Neural cell (in vitro differentiated cells): ENCODE measurements at regions not wholly inside any gene's neighbourhood (a gene's known extent, or its start where the extent isn't known, plus 50 kb on each side); places are given as distances from the start of the nearest gene placed in this dataset.

Source experiments
- H2AFZ ChIP-seq: fragments of 200-600, 300-800 bp; sonication (generic), shearing (Covaris generic); 2 replicates; pipeline ENCODE4 v1.6.0; 2014; ENCODE audit warnings: low read depth, mild to moderate bottlenecking, antibody characterized with exemption, low read length, moderate library complexity
- H3F3A ChIP-seq: fragments of 200-600 bp; shearing (Covaris generic); 2 replicates; pipeline ENCODE4 v1.6.1; 2016; ENCODE audit warnings: mild to moderate bottlenecking, moderate library complexity, mixed read lengths, antibody characterized with exemption, low read length; ENCODE audit not compliant: insufficient read depth, poor library complexity, severe bottlenecking
- H3K27ac ChIP-seq: fragments of 200-600, 300-800 bp; sonication (generic), shearing (Covaris generic); 2 replicates; pipeline ENCODE4 v1.5.1; 2014; ENCODE audit warnings: mild to moderate bottlenecking, low read length, moderate library complexity
- H3K27me3 ChIP-seq: fragments of 300-800, 200-600 bp; sonication (generic), shearing (Covaris generic); 2 replicates; pipeline ENCODE4 v1.6.0; 2014; ENCODE audit warnings: mild to moderate bottlenecking, low read depth, low read length, moderate library complexity; ENCODE audit not compliant: insufficient read depth
- H3K36me3 ChIP-seq: fragments of 300-800, 200-600 bp; sonication (generic), shearing (Covaris generic); 2 replicates; pipeline ENCODE4 v1.5.1; 2014; ENCODE audit warnings: mild to moderate bottlenecking, antibody characterized with exemption, low read length, moderate library complexity; ENCODE audit not compliant: insufficient read depth
- H3K4me2 ChIP-seq: fragments of 300-800, 200-600 bp; sonication (generic), shearing (Covaris generic); 2 replicates; pipeline ENCODE4 v1.6.0; 2014; ENCODE audit warnings: mild to moderate bottlenecking, low read length
- H3K4me3 ChIP-seq: fragments of 300-800, 200-600 bp; sonication (generic), shearing (Covaris generic); 2 replicates; pipeline ENCODE4 v1.5.1; 2014; ENCODE audit warnings: mild to moderate bottlenecking, low read length, moderate library complexity
- H3K79me2 ChIP-seq: fragments of 200-600 bp; shearing (Covaris generic); replicated peaks from 2 replicates; pipeline ENCODE4 v1.6.0; 2014; ENCODE audit warnings: mild to moderate bottlenecking, low read length, moderate library complexity; ENCODE audit not compliant: insufficient read depth
- H3K9ac ChIP-seq: fragments of 300-800, 200-600 bp; sonication (generic), shearing (Covaris generic); 2 replicates; pipeline ENCODE4 v1.6.1; 2016; ENCODE audit warnings: mild to moderate bottlenecking, low read length, mixed read lengths
- H3K9me2 ChIP-seq: fragments of 200-600 bp; shearing (Covaris generic); 2 replicates; pipeline ENCODE4 v1.6.1; 2016; ENCODE audit warnings: mild to moderate bottlenecking, low read length, mixed read lengths; ENCODE audit not compliant: insufficient read depth
- H3K9me3 ChIP-seq: fragments of 200-600, 300-800 bp; sonication (generic), shearing (Covaris generic); 2 replicates; pipeline ENCODE4 v1.6.1; 2016; ENCODE audit warnings: mild to moderate bottlenecking, mixed run types, low read length, moderate library complexity, mixed read lengths
- H4K20me1 ChIP-seq: fragments of 200-600 bp; shearing (Covaris generic); 2 replicates; pipeline ENCODE4 v1.6.1; 2016; ENCODE audit warnings: mild to moderate bottlenecking, mixed run types; ENCODE audit not compliant: insufficient read depth
- CTCF ChIP-seq: fragments of 450-650 bp; IDR thresholded peaks from 2 replicates; pipeline ENCODE4 v1.5.1; 2014; ENCODE audit warnings: antibody characterized with exemption, mild to moderate bottlenecking, moderate library complexity; ENCODE audit not compliant: poor library complexity, severe bottlenecking
- EP300 ChIP-seq: fragments of 450-650 bp; conservative IDR thresholded peaks from 2 replicates; pipeline ENCODE4 v1.6.1; 2014; ENCODE audit warnings: antibody characterized with exemption, mild to moderate bottlenecking, moderate library complexity; ENCODE audit not compliant: poor library complexity, severe bottlenecking
- EZH2 ChIP-seq: fragments of 200-600, 300-800 bp; shearing (Covaris generic), sonication (generic); IDR thresholded peaks from 2 replicates; pipeline ENCODE4 v1.6.1; 2014; ENCODE audit warnings: antibody characterized with exemption, low read length, borderline replicate concordance, mild to moderate bottlenecking; ENCODE audit not compliant: insufficient read depth, poor library complexity, severe bottlenecking
- MXI1 ChIP-seq: fragments of 450-650 bp; conservative IDR thresholded peaks from 2 replicates; pipeline ENCODE4 v1.6.1; 2014; ENCODE audit warnings: antibody characterized with exemption, mild to moderate bottlenecking; ENCODE audit not compliant: poor library complexity, severe bottlenecking
- POLR2AphosphoS5 ChIP-seq: IDR thresholded peaks from 2 replicates; pipeline ENCODE4 v1.6.1; 2012
- RAD21 ChIP-seq: fragments of 450-650 bp; conservative IDR thresholded peaks from 2 replicates; pipeline ENCODE4 v1.6.1; 2014; ENCODE audit warnings: antibody characterized with exemption, mild to moderate bottlenecking, moderate library complexity
- REST ChIP-seq: IDR thresholded peaks from 2 replicates; pipeline ENCODE4 v1.6.1; 2012; ENCODE audit warnings: borderline replicate concordance
- SMC3 ChIP-seq: fragments of 450-650 bp; conservative IDR thresholded peaks from 2 replicates; pipeline ENCODE4 v1.6.1; 2014; ENCODE audit warnings: antibody characterized with exemption, mild to moderate bottlenecking, moderate library complexity; ENCODE audit not compliant: poor library complexity
- TAF1 ChIP-seq: IDR thresholded peaks from 2 replicates; pipeline ENCODE4 v1.6.1; 2012; ENCODE audit warnings: low read depth

- H2AFZ ChIP-seq: no peak overlapping the region
- no peaks in the 10 kb centered on the region for H3K36me3 ChIP-seq
- H3K9me2 ChIP-seq: no peaks in the 10 kb centered on the region
- H3K4me3 ChIP-seq: no peak overlapping the region
- H3F3A ChIP-seq: no peaks in the 10 kb centered on the region
- TF ChIP-seq RAD21 (no peak), POLR2AphosphoS5 (no peak)
- H3K4me2 ChIP-seq: no peak overlapping the region
- no peak overlapping the region for H3K9ac ChIP-seq
- H3K27me3 ChIP-seq: no peaks in the 10 kb centered on the region
- no peaks in the 10 kb centered on the region for H3K9me3 ChIP-seq
- no peak overlapping the region for H3K27ac ChIP-seq
- no peaks in the 10 kb centered on the region for H4K20me1 ChIP-seq
- no peaks in the 10 kb centered on the region for H3K79me2 ChIP-seq
These were observed 221.6 kb downstream of the LTN1 start for GRCh38 chr21:28770867-28771661.

- H3K36me3 ChIP-seq: no peaks in the 10 kb centered on the region
- H3K27ac ChIP-seq: no peak overlapping the region
- H3K9me3 ChIP-seq: no peaks in the 10 kb centered on the region
- H3K4me2 ChIP-seq: no peak overlapping the region
- H2AFZ ChIP-seq: no peak overlapping the region
- H3K9ac ChIP-seq: no peak overlapping the region
- no peaks in the 10 kb centered on the region for H3K9me2 ChIP-seq
- TF ChIP-seq POLR2AphosphoS5: no peak
- H3F3A ChIP-seq: no peaks in the 10 kb centered on the region
- no peaks in the 10 kb centered on the region for H3K79me2 ChIP-seq
- no peaks in the 10 kb centered on the region for H3K27me3 ChIP-seq
- no peak overlapping the region for H3K4me3 ChIP-seq
- H4K20me1 ChIP-seq: no peaks in the 10 kb centered on the region
These were observed 223.0 kb downstream of the LTN1 start for GRCh38 chr21:28769683-28770082.

GRCh38 chr21:28768753-28769152 is 223.9 kb downstream of the LTN1 start:
- Histone ChIP-seq H3K4me2 (no peak overlapping the region), H3K9me3 (no peaks in the 10 kb centered on the region), H3K4me3 (no peak overlapping the region), H3K36me3 (no peaks in the 10 kb centered on the region), H3K79me2 (no peaks in the 10 kb centered on the region), H3K9ac (no peak overlapping the region), H3F3A (no peaks in the 10 kb centered on the region), H3K9me2 (no peaks in the 10 kb centered on the region), H3K27me3 (no peaks in the 10 kb centered on the region), H2AFZ (no peak overlapping the region), H3K27ac (no peak overlapping the region), H4K20me1 (no peaks in the 10 kb centered on the region)
- TF ChIP-seq SMC3 (no peak), MXI1 (no peak), EP300 (no peak), TAF1 (no peak), CTCF (no peak), REST (no peak), RAD21 (no peak), POLR2AphosphoS5 (no peak), EZH2 (no peak)
